ENCODE measurements at regions not wholly inside any gene's neighbourhood (a gene's known extent, or its start where the extent isn't known, plus 50 kb on each side); places are given as distances from the start of the nearest gene placed in this dataset.

DNA sequence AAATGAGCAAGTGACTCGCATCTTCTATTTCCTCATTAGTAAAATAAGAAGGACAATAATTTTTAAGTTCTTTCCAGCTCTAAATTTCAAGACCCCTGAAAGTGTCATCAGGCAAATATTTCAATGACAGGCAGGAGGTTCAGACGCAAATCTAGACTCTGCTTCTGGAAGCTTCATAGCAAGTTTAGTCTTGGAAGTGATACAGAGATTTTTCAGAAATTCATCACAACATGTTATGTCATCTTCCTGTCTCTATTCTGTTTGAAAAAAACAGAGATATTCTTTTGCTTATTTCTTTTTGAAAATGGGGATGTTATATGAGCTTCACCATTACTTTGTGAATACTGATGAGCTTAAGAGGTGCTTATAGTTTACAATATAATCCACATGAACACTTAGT, 74.0 kb downstream of the C3orf85 start:
- DNase-seq: no peak
- intact Hi-C loops (cut with DNase I): no loop called here

- intact Hi-C loops (cut with DNase I): no loop called here
- DNase-seq: no peak
These were observed 75.4 kb downstream of the C3orf85 start for GRCh38 chr3:109211941-109212340.

DNA sequence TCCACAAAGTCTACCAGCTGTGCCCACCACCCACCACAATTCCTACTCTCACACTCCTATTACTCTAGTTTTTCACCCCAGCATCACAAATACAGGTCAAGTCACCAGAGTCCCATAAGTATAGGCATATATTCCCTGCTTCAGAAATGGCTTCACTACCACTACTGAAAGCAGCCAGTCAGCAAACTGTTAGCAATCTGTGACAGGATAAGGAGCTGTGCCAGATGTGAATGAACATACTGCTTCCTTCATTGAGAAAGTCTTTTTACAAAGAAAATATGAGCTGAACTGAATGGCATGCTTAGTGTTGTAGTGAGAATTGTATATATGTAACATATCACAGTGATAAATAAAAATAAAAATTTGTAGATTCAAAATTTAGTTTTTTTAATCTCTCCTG, 76.8 kb downstream of the C3orf85 start:
- intact Hi-C loops (cut with DNase I): no loop called here
- no peak for DNase-seq

DNA sequence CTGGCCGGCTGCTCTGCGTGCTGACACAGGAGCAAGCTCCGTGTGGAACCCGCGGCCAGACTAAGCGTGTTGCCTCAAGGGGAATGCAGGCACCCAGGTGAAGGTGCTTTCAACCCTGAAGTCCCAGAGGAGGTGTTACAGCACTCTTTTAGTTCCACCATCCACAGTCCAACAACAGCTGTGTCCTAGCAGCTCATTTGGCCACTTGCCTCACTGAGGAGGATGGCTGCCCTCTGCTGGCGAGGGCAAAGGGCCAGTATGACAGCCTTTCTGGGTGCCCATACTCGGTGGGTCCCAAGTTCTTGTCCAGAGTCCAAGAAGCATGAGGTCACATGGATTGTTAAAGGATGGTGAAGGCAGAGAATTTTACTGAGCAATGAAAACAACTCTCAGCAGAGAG, 87.8 kb downstream of the C3orf85 start:
- DNase-seq: peak in 2 of 42 donors; percentile 3 to 19
- intact Hi-C loops (cut with DNase I): no loop called here

DNA sequence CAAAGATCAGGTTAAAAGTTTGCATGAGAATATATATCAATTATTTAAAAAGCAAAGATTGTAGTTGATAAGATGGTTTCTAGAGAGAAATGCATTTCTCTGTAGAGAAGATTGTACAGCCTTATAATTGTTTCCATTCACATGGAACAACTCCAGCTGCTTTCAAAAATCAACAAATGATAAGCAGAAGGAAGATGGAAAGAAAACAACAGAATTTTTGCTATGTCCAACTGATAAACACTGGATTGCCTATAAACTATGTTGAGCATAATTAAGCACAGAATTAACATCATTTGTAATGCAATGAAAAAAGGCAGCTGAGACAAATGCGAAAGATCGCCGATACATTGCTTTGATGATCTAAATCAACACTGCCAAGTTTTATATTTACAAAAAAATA, 89.0 kb downstream of the C3orf85 start:
- intact Hi-C loops (cut with DNase I): no loop called here

GRCh38 chr3:109228391-109229080, 87.8 kb downstream of the DPPA2 start:
- no peak for DNase-seq
- intact Hi-C loops (cut with DNase I): no loop called here

More for the DNA sequence above, 89.0 kb downstream of the C3orf85 start:
- DNase-seq: no peak

- no peak for DNase-seq
- intact Hi-C loops (cut with DNase I): no loop called here
These were observed 87.0 kb downstream of the DPPA2 start for GRCh38 chr3:109229174-109229847.

GRCh38 chr3:109234300-109234699, 82.0 kb downstream of the DPPA2 start:
- intact Hi-C loops (cut with DNase I): no loop called here
- DNase-seq: no peak

GRCh38 chr3:109241459-109242186, 74.7 kb downstream of the DPPA2 start:
- no peak for DNase-seq
- intact Hi-C loops (cut with DNase I): no loop called here

GRCh38 chr3:109242187-109242523, 74.2 kb downstream of the DPPA2 start:
- intact Hi-C loops (cut with DNase I): no loop called here
- DNase-seq: no peak
